Calu3 (cell line): ENCODE measurements at regions not wholly inside any gene's neighbourhood (a gene's known extent, or its start where the extent isn't known, plus 50 kb on each side); places are given as distances from the start of the nearest gene placed in this dataset.

Experiments used
- BruUV-seq: library from RNA; stranded (reverse); fragments of 400-500 nt; replicated peaks from 2 replicates; lab custom pipeline; 2021; lab: Mats Ljungman, UMichigan
- CTCF ChIA-PET: fragments of 300-600 bp; sonication (Branson Sonifier 250); formaldehyde crosslinking; loops from one replicate; lab custom pipeline; 2022; ENCODE audit warnings: antibody characterized with exemption; lab: Charles Lee
- DNase-seq: peaks from one replicate; pipeline ENCODE4 v3.0.0; 2022
- H3K27ac Mint-ChIP-seq: one replicate; pipeline ENCODE4 v1.8.0; 2022; ENCODE audit warnings: mixed read lengths; ENCODE audit not compliant: unreplicated experiment
- H3K27me3 Mint-ChIP-seq: one replicate; pipeline ENCODE4 v1.8.0; 2022; ENCODE audit warnings: mixed read lengths; ENCODE audit not compliant: unreplicated experiment
- H3K36me3 Mint-ChIP-seq: one replicate; pipeline ENCODE4 v1.8.0; 2022; ENCODE audit warnings: mild to moderate bottlenecking, moderate library complexity, mixed read lengths; ENCODE audit not compliant: insufficient read depth, unreplicated experiment
- H3K4me1 Mint-ChIP-seq: one replicate; pipeline ENCODE4 v1.8.0; 2022; ENCODE audit warnings: mild to moderate bottlenecking, low read depth, mixed read lengths; ENCODE audit not compliant: unreplicated experiment
- H3K4me3 Mint-ChIP-seq: one replicate; pipeline ENCODE4 v1.8.0; 2022; ENCODE audit warnings: mild to moderate bottlenecking, low read depth, moderate library complexity, mixed read lengths; ENCODE audit not compliant: unreplicated experiment
- H3K9me3 Mint-ChIP-seq: one replicate; pipeline ENCODE4 v1.8.0; 2022; ENCODE audit warnings: low read depth, mixed read lengths; ENCODE audit not compliant: unreplicated experiment
- intact Hi-C: fragments of 100-400 bp; cut with micrococcal nuclease; formaldehyde crosslinking; loops from one replicate; pipeline ENCODE4 v1.10.0; 2022; ENCODE audit not compliant: unreplicated experiment
- TF ChIP-seq, protein P1 (sequence below): fragments of 200-600 bp; IDR thresholded peaks from one replicate; pipeline ENCODE4 v1.8.0; 2022; ENCODE audit warnings: antibody characterized with exemption; ENCODE audit not compliant: unreplicated experiment

DNA sequence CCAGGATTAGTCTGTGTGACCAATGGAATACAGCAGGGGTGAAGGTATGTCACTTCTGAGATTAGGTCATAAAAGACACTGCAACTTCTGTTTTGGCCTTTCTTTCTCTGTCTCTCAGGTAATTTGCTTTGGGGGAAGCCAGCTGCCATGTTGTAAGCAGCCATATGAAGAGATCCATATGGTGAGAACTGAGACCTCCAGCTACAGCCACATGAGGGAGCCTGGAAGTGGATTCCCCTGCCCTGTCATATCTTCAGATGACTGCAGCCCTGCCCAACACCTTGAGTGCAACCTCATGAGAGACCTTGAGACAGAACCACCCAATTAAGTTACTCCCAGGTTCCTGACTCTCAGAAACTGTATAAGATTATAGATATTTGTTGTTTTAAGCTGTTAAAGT lies 70.1 kb upstream of the ESRRG start:
- intact Hi-C loops, result no loop called here
- TF ChIP-seq, protein P1, sequence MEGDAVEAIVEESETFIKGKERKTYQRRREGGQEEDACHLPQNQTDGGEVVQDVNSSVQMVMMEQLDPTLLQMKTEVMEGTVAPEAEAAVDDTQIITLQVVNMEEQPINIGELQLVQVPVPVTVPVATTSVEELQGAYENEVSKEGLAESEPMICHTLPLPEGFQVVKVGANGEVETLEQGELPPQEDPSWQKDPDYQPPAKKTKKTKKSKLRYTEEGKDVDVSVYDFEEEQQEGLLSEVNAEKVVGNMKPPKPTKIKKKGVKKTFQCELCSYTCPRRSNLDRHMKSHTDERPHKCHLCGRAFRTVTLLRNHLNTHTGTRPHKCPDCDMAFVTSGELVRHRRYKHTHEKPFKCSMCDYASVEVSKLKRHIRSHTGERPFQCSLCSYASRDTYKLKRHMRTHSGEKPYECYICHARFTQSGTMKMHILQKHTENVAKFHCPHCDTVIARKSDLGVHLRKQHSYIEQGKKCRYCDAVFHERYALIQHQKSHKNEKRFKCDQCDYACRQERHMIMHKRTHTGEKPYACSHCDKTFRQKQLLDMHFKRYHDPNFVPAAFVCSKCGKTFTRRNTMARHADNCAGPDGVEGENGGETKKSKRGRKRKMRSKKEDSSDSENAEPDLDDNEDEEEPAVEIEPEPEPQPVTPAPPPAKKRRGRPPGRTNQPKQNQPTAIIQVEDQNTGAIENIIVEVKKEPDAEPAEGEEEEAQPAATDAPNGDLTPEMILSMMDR, result no peak
- no TSS peak for BruUV-seq
- DNase-seq, result no peak
- H3K27ac Mint-ChIP-seq, result no peak overlapping the region
- H3K27me3 Mint-ChIP-seq, result no peaks in the 10 kb centered on the region
- H3K4me1 Mint-ChIP-seq, result no peaks in the 10 kb centered on the region
- no peaks in the 10 kb centered on the region for H3K9me3 Mint-ChIP-seq
- H3K4me3 Mint-ChIP-seq, result no peak overlapping the region
- H3K36me3 Mint-ChIP-seq, result no peaks in the 10 kb centered on the region
- CTCF ChIA-PET, result interaction anchor here (0.7 kb wide), 1 partner anchor 551 kb away, joined by 3 read pairs; no protein-coding TSS in a partner anchor

GRCh38 chr1:216788671-216789070 lies 65.4 kb upstream of the ESRRG start:
- H3K4me3 Mint-ChIP-seq, result no peak overlapping the region
- no peak overlapping the region for H3K27ac Mint-ChIP-seq
- no peaks in the 10 kb centered on the region for H3K9me3 Mint-ChIP-seq
- no peaks in the 10 kb centered on the region for H3K4me1 Mint-ChIP-seq
- no peaks in the 10 kb centered on the region for H3K27me3 Mint-ChIP-seq
- intact Hi-C loops, result no loop called here
- no TSS peak for BruUV-seq
- DNase-seq, result no peak
- H3K36me3 Mint-ChIP-seq, result no peaks in the 10 kb centered on the region
- CTCF ChIA-PET, result no interaction called here
- TF ChIP-seq, protein P1, result no peak

GRCh38 chr1:216785737-216786136 lies 62.5 kb upstream of the ESRRG start:
- Mint-ChIP-seq H3K27ac (no peak overlapping the region), H3K9me3 (no peaks in the 10 kb centered on the region), H3K4me3 (no peak overlapping the region), H3K4me1 (no peaks in the 10 kb centered on the region), H3K36me3 (no peaks in the 10 kb centered on the region), H3K27me3 (no peaks in the 10 kb centered on the region)
- no TSS peak for BruUV-seq
- TF ChIP-seq, protein P1, result no peak
- CTCF ChIA-PET, result no interaction called here
- no peak for DNase-seq
- intact Hi-C loops, result no loop called here

DNA sequence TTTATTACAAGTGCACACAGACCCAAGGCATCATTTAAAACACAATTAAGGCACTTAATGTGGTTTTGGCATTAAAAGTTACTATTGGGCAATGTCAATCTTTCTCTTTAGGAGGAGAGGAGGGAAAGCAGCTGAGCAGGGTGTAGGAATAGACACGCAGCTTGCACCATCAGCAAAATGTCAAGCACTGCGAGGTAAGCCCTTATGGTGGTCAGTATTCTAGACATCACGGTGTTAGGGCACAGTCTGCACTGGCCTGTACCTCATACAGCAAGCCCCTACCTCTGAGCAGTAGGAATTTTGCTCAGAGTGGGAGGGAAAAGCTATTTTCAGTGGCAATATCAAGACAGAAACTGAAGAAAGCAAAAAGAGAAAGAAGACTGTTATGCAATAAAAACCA lies 62.0 kb upstream of the ESRRG start:
- Mint-ChIP-seq H3K9me3 (no peaks in the 10 kb centered on the region), H3K36me3 (no peaks in the 10 kb centered on the region), H3K27me3 (no peaks in the 10 kb centered on the region), H3K4me1 (no peaks in the 10 kb centered on the region), H3K27ac (no peak overlapping the region), H3K4me3 (no peak overlapping the region)
- TF ChIP-seq, protein P1, result no peak
- no peak for DNase-seq
- CTCF ChIA-PET, result no interaction called here
- intact Hi-C loops, result no loop called here
- no TSS peak for BruUV-seq
